ENCODE measurements at regions not wholly inside any gene's neighbourhood (a gene's known extent, or its start where the extent isn't known, plus 50 kb on each side); places are given as distances from the start of the nearest gene placed in this dataset.

- DNase-seq (ENCODE audit: low spot score): no peak
Observed at GRCh38 chr4:74649193-74649592, 145.1 kb downstream of the BTC start.

DNA sequence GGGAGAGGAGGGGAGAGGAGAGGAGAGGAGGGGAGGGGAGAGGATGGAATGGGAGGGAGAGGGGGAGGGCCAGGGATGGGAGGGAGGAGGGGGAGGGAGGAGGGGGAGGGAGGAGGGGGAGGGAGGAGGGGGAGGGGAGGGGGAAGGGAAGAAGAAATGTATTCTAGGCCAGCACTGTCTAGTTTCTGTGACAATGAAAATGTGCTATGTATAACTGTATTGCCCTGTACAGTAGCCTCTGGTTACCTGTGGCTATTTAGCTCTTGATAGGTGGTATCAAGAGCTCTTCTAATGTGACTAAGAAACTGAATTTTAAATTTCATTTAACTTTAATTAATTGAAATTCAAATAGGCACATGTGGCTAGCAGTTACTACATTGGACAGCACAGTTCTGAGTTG lies 143.1 kb downstream of the BTC start:
- DNase-seq (ENCODE audit: low spot score): no peak

GRCh38 chr4:74653331-74654229 lies 140.7 kb downstream of the BTC start:
- DNase-seq (ENCODE audit: low spot score): no peak

DNA sequence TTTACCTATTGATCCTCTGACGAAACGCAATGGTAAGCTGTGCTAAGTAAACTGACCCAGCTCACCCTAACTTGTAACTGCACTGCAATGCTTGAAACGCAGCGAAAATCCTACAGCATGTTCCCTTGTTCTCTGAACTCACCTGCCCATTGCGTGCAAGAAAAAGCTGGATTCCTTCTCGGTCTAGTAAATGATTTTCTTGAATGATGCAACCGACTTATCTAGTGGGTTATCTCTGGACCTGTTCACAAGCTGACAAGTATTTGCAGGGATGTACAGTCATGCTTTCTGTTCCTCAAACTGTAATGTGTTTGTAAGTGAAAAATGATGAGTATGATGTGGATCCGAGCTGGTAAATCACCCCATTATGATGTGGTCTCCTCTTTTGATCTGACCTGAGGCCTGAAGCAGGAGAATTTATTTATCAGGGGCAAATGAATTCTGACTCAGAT lies 140.1 kb downstream of the BTC start:
- no peak for DNase-seq (ENCODE audit: low spot score)

DNA sequence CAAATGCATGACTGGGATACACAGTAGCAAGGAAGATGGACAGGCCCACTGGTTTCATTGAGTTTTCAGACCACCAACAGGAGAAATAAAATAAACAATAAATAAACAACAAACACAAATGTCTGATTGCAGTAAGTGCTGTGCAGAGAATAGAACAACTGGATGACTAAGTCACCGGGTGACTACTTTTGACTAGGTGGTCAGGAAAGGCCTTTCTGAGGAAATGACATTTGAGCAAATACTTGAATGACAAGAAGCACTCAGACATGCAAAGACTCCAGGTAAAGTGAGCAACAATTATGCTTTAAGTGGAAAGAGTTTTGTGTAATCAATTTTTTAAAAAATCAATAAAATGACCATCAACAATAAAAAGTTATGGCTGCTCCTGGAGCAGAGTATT lies 137.7 kb downstream of the BTC start:
- DNase-seq (ENCODE audit: low spot score): no peak

DNA sequence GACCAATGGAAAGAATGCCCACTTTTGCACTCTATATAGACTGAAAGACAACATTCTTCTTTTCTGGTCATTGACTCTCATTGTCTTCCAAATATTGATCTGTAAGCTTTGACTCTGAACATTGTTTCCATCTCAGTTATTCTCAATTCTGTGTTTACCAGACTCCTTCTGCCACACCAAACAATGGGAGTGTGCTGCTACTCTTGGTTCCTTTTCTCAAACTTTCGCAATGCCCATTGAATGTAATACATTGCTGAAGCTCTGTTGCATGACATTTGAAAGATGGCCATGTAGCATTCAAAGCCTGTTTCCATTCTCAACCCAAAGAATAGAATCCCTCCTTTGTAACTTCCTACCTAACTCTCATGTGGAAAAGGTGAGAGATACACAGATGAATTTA lies 136.2 kb downstream of the BTC start:
- no peak for DNase-seq (ENCODE audit: low spot score)

GRCh38 chr4:74659576-74660411 lies 134.5 kb downstream of the BTC start:
- peak; percentile 77 for DNase-seq (ENCODE audit: low spot score)

DNA sequence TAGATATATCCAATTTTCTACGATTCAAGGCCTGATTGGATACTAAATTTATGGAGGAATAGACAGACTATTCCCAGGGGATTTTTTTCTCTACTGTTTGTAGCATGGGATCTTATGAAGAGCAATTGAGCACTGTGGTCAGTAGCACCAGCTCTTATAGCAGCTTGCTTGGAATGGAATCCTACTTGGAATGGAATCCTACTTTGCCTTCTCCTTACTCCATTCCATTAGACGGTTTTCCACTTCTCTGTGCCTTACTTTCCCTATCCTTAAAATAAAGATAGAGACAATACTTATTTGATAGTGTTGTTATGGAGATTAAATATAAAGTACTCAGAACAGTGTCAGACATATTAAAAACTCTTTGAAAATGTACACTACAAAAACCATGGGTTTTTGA lies 133.5 kb downstream of the BTC start:
- DNase-seq (ENCODE audit: low spot score): no peak

GRCh38 chr4:74661427-74662201 lies 132.7 kb downstream of the BTC start:
- no peak for DNase-seq (ENCODE audit: low spot score)

DNA sequence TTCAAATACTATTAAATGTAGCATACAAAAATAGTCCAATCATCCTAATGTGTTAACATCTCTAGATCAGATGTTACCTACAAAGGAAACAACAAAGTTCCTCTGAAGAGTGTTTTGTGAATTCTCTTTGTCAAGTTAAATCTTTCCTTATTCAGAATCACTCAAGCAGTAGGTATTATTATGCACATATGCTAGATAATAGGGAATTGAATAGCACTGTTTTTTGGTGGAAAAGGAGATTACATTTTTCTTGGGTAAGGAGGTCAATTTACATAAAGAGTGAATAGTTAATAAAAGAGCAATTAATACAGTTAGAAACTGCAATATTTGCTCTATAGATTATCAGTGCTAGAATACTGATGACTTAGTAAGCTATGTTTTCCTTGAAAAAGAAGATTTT lies 130.7 kb downstream of the BTC start:
- no peak for DNase-seq (ENCODE audit: low spot score)

DNA sequence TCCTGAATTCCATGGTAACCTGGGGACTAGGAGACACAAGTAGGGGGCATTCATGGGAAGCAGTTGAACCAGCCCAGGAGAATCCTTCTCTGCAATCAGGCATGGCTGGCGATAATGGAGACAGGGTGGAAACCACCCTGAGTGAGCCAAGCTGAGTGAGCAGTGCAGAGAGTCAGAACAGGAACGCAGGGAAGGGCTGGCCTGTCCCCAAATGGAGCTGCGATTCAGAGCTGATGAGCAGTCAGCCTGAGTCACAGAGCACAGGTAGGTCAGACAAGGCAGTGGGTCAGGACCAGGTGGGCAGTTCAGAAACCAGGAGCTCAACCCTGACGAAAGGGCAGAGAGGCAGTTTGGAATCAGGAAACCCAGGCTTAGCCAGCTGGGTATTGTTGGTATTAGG lies 129.0 kb downstream of the BTC start:
- DNase-seq (ENCODE audit: low spot score): no peak

- DNase-seq (ENCODE audit: low spot score): no peak
Observed at GRCh38 chr4:74665876-74666275, 128.4 kb downstream of the BTC start.

- no peak for DNase-seq (ENCODE audit: low spot score)
Observed at GRCh38 chr4:74667438-74667837, 126.9 kb downstream of the BTC start.

GRCh38 chr4:74667944-74668343 lies 126.4 kb downstream of the BTC start:
- DNase-seq (ENCODE audit: low spot score): no peak

- no peak for DNase-seq (ENCODE audit: low spot score)
Observed at GRCh38 chr4:74669702-74670101, 124.6 kb downstream of the BTC start.

GRCh38 chr4:74670583-74670982 lies 123.7 kb downstream of the BTC start:
- no peak for DNase-seq (ENCODE audit: low spot score)

- DNase-seq (ENCODE audit: low spot score): peak; percentile 3
Observed at GRCh38 chr4:74671080-74671698, 123.1 kb downstream of the BTC start.

- DNase-seq (ENCODE audit: low spot score): no peak
Observed at GRCh38 chr4:74674750-74675149, 119.6 kb downstream of the BTC start.

GRCh38 chr4:74675673-74676279 lies 118.5 kb downstream of the BTC start:
- no peak for DNase-seq (ENCODE audit: low spot score)

DNA sequence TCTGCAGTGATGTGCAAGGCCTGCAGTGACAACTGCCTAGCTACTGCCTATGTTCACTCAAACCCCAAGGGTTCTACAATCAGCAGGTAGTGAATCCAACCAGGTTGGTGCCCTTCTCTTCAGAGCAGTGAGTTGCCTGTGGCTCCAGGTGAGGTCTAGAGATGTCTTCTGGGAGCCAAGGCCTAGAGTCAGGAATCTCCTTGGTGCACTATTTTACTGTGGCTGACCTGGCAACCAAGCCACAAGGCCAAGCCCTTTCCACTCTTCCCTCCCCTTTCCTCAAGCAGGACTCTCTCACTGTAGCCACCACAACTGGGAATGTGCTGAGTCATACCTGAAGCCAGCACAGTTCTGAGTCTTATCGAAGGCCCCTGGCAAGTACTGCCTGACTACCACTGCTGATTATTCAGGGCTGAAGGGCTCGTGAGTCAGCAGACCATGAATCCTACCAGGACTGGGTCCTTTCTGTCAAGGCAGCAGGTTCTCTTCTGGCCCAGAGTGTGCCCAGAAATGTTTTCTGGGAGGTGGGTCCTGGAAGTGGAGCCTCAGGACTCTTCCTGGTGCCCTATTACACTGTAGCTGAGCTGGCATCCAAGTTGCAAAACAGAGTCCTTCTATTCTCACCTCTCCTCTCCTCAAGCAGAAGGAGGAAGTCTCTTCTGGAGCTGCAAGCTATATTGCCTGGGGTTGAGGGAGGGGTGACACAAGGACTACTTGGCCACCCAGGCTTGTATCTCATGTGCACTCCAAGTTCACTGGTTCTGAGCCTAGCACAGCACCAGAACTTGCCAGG lies 111.6 kb downstream of the BTC start:
- DNase-seq (ENCODE audit: low spot score): no peak

GRCh38 chr4:74692972-74693371 lies 101.4 kb downstream of the BTC start:
- no peak for DNase-seq (ENCODE audit: low spot score)

Measured in putamen (tissue), 1 donor.